ENCODE measurements at regions not wholly inside any gene's neighbourhood (a gene's known extent, or its start where the extent isn't known, plus 50 kb on each side); places are given as distances from the start of the nearest gene placed in this dataset.

- H3K9me3 ChIP-seq (ENCODE audit: control insufficient read depth, insufficient read depth, low read length), result no peaks in the 10 kb centered on the region; the same call in 1 of the 2 replicates
- CTCF ChIA-PET, result no interaction called here
- TF ChIP-seq CTCF (IDR thresholded peaks at IDR 0.05; ENCODE audit: low read depth, low read length), result no peak
- DNase-seq (ENCODE audit: low read depth, low spot score), result no peak
- POLR2A ChIA-PET, result no interaction called here
- H3K27me3 ChIP-seq (ENCODE audit: control insufficient read depth, insufficient read depth, low read length), result peaks cover 30% of the 10 kb centered on the region
- no peak overlapping the region for H3K27ac ChIP-seq (ENCODE audit: low read depth, low read length)
- no peak overlapping the region for H3K4me3 ChIP-seq (ENCODE audit: low read depth, low read length)
Observed at GRCh38 chr10:78863906-78864239, 204.9 kb upstream of the ZMIZ1 start.

GRCh38 chr10:78864761-78865537 is 203.8 kb upstream of the ZMIZ1 start:
- CTCF ChIA-PET, result no interaction called here
- no peak for DNase-seq (ENCODE audit: low read depth, low spot score)
- Histone ChIP-seq H3K4me3 (ENCODE audit: low read depth, low read length) (no peak overlapping the region), H3K27ac (ENCODE audit: low read depth, low read length) (no peak overlapping the region), H3K27me3 (ENCODE audit: control insufficient read depth, insufficient read depth, low read length) (peaks cover 27% of the 10 kb centered on the region), H3K9me3 (ENCODE audit: control insufficient read depth, insufficient read depth, low read length) (no peaks in the 10 kb centered on the region; the same call in 1 of the 2 replicates)
- no peak for TF ChIP-seq CTCF (IDR thresholded peaks at IDR 0.05; ENCODE audit: low read depth, low read length)
- POLR2A ChIA-PET, result no interaction called here

DNA sequence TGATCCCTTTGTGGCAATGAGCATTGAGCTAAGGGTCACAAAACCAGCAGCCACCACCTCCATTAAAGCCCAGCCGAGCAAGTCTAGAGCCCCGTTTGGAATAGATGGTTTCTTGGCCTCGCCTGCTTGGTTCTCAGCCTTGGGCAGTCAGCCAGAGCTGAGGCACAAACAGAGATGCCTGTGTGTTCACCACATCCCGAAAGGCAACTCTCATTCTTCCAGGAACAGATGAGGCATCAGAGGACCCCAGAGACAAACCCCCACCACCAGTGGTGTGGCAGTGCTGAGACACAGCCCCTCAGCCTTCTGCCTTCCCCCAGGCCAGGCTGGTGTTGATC is 203.3 kb upstream of the ZMIZ1 start:
- no peaks in the 10 kb centered on the region; the same call in 1 of the 2 replicates for H3K9me3 ChIP-seq (ENCODE audit: control insufficient read depth, insufficient read depth, low read length)
- ChIA-PET POLR2A (no interaction called here), CTCF (no interaction called here)
- H3K27ac ChIP-seq (ENCODE audit: low read depth, low read length), result no peak overlapping the region
- H3K4me3 ChIP-seq (ENCODE audit: low read depth, low read length), result no peak overlapping the region
- H3K27me3 ChIP-seq (ENCODE audit: control insufficient read depth, insufficient read depth, low read length), result peaks cover 25% of the 10 kb centered on the region
- DNase-seq (ENCODE audit: low read depth, low spot score), result no peak
- no peak for TF ChIP-seq CTCF (IDR thresholded peaks at IDR 0.05; ENCODE audit: low read depth, low read length)

- DNase-seq (ENCODE audit: low read depth, low spot score), result no peak
- CTCF ChIA-PET, result no interaction called here
- Histone ChIP-seq H3K27me3 (ENCODE audit: control insufficient read depth, insufficient read depth, low read length) (peaks cover 19% of the 10 kb centered on the region), H3K4me3 (ENCODE audit: low read depth, low read length) (no peak overlapping the region), H3K27ac (ENCODE audit: low read depth, low read length) (no peak overlapping the region), H3K9me3 (ENCODE audit: control insufficient read depth, insufficient read depth, low read length) (no peaks in the 10 kb centered on the region; the same call in 1 of the 2 replicates)
- TF ChIP-seq CTCF (IDR thresholded peaks at IDR 0.05; ENCODE audit: low read depth, low read length), result no peak
- POLR2A ChIA-PET, result no interaction called here
Observed at GRCh38 chr10:78865931-78866717, 202.6 kb upstream of the ZMIZ1 start.
